Panc1 (cell line): ENCODE measurements at regions not wholly inside any gene's neighbourhood (a gene's known extent, or its start where the extent isn't known, plus 50 kb on each side); places are given as distances from the start of the nearest gene placed in this dataset.

Source experiments
- ATAC-seq: fragments of 200-7000 bp; cut with Tn5 transposase; 2 replicates; pipeline ENCODE4 v1.9.1; 2020; ENCODE audit warnings: mild to moderate bottlenecking, moderate library complexity
- BruUV-seq: library from RNA; stranded (reverse); fragments of 400-500 nt; replicated peaks from 2 replicates; lab custom pipeline; 2021; lab: Mats Ljungman, UMichigan
- CTCF ChIA-PET: fragments of 300-600 bp; sonication (Branson Sonifier 250); formaldehyde crosslinking; loops from one replicate; lab custom pipeline; 2022; ENCODE audit warnings: antibody characterized with exemption; lab: Charles Lee
- POLR2A ChIA-PET: fragments of 300-600 bp; sonication (Branson Sonifier 250); formaldehyde crosslinking; loops from one replicate; lab custom pipeline; 2022; ENCODE audit warnings: antibody characterized with exemption; lab: Charles Lee
- DNase-seq: peaks from one replicate; pipeline ENCODE4 v3.0.0-alpha.2; 2010; ENCODE audit warnings: low read depth, low spot score
- H3K27ac ChIP-seq: 2 replicates; pipeline ENCODE4 v1.5.1; 2011; ENCODE audit warnings: mild to moderate bottlenecking, low read length, inconsistent platforms
- H3K27me3 ChIP-seq: fragments of 200-500 bp; sonication (Bioruptor generic); 2 replicates; pipeline ENCODE4 v1.6.0; 2014; ENCODE audit warnings: low read length, inconsistent platforms; ENCODE audit not compliant: control insufficient read depth, insufficient read depth
- H3K36me3 ChIP-seq: fragments of 200-500 bp; sonication (Bioruptor generic); 2 replicates; pipeline ENCODE4 v1.5.1; 2014; ENCODE audit warnings: inconsistent platforms, mild to moderate bottlenecking, low read length, moderate library complexity; ENCODE audit not compliant: control insufficient read depth, insufficient read depth
- H3K4me1 ChIP-seq: 2 replicates; pipeline ENCODE4 v1.5.1; 2011; ENCODE audit warnings: inconsistent platforms, mild to moderate bottlenecking, low read length, moderate library complexity; ENCODE audit not compliant: control insufficient read depth, insufficient read depth
- H3K4me3 ChIP-seq, 2 experiments: 2 replicates each; pipeline ENCODE4 v1.5.1; 2011 to 2012; ENCODE audit warnings: low read depth in 2 of 2, low read length in 2 of 2, mild to moderate bottlenecking in 2 of 2, inconsistent platforms in 1 of 2, moderate library complexity in 1 of 2
- H3K9me3 ChIP-seq: fragments of 200-500 bp; sonication (Bioruptor generic); 2 replicates; pipeline ENCODE4 v1.5.1; 2014; ENCODE audit warnings: low read depth, mild to moderate bottlenecking, inconsistent platforms, low read length, moderate library complexity; ENCODE audit not compliant: control insufficient read depth, insufficient read depth
- POLR2AphosphoS5 ChIP-seq: IDR thresholded peaks from 2 replicates; pipeline ENCODE4 v1.6.1; 2012; ENCODE audit warnings: mild to moderate bottlenecking, low read depth, low read length, moderate library complexity
- SIN3A ChIP-seq: IDR thresholded peaks from 2 replicates; pipeline ENCODE4 v1.6.1; 2012; ENCODE audit warnings: low read depth, mild to moderate bottlenecking, low read length, moderate library complexity, borderline replicate concordance; ENCODE audit not compliant: insufficient read depth
- TCF7L2 ChIP-seq: IDR thresholded peaks from 2 replicates; pipeline ENCODE4 v1.6.1; 2011; ENCODE audit warnings: mild to moderate bottlenecking, low read depth, low read length, inconsistent platforms
- in situ Hi-C: cut with HindIII; loops from 2 replicates; pipeline ENCODE4 v1.10.0; 2016; ENCODE audit warnings: low sequenced_read_pairs, low pct_unique_long_range_greater_than_20kb
- intact Hi-C: fragments of 100-400 bp; cut with micrococcal nuclease; formaldehyde crosslinking; loops from one replicate; pipeline ENCODE4 v1.10.0; 2022; ENCODE audit not compliant: unreplicated experiment
- TF ChIP-seq, protein P1 (sequence below): fragments of 450-650 bp; IDR thresholded peaks from 2 replicates; pipeline ENCODE4 v1.5.1; 2017; ENCODE audit warnings: mild to moderate bottlenecking
- TF ChIP-seq, protein P2 (sequence below), 2 experiments: IDR thresholded peaks; 2 replicates each; pipeline ENCODE4 v1.6.1; 2011 to 2012; ENCODE audit warnings: low read depth in 2 of 2, control low read depth in 1 of 2, low read length in 1 of 2, mild to moderate bottlenecking in 1 of 2, moderate library complexity in 1 of 2; ENCODE audit not compliant: insufficient read depth in 1 of 2

DNA sequence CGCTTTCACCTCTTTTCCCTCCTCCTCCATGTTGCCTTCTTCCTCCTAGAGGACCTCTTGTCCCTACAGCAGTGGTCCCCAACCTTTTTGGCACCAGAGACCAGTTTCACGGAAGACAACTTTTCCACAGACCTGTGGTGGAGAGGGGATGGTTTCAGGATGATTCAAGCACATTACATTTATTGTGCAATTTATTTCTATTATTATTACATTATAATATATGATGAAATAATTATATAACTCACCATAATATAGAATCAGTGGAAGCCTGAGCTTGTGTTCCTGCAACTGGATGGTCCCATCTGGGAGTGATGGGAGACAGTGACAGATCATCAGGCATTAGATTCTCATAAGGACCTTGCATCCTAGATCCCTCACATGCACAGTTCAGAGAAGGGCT lies 152.2 kb upstream of the NCKAP5 start:
- intact Hi-C loops: no loop called here
- no TSS peak for BruUV-seq
- CTCF ChIA-PET: no interaction called here
- no peak overlapping the region for H3K4me3 ChIP-seq
- no peaks in the 10 kb centered on the region for H3K4me1 ChIP-seq
- H3K27ac ChIP-seq: no peak overlapping the region
- H3K36me3 ChIP-seq: no peaks in the 10 kb centered on the region
- POLR2A ChIA-PET: no interaction called here
- in situ Hi-C loops: no loop called here
- H3K9me3 ChIP-seq: no peaks in the 10 kb centered on the region
- no peak for ATAC-seq
- no peak for TF ChIP-seq POLR2AphosphoS5
- TF ChIP-seq, protein P1, sequence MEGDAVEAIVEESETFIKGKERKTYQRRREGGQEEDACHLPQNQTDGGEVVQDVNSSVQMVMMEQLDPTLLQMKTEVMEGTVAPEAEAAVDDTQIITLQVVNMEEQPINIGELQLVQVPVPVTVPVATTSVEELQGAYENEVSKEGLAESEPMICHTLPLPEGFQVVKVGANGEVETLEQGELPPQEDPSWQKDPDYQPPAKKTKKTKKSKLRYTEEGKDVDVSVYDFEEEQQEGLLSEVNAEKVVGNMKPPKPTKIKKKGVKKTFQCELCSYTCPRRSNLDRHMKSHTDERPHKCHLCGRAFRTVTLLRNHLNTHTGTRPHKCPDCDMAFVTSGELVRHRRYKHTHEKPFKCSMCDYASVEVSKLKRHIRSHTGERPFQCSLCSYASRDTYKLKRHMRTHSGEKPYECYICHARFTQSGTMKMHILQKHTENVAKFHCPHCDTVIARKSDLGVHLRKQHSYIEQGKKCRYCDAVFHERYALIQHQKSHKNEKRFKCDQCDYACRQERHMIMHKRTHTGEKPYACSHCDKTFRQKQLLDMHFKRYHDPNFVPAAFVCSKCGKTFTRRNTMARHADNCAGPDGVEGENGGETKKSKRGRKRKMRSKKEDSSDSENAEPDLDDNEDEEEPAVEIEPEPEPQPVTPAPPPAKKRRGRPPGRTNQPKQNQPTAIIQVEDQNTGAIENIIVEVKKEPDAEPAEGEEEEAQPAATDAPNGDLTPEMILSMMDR: no peak
- no peak for TF ChIP-seq SIN3A
- TF ChIP-seq TCF7L2: no peak
- TF ChIP-seq, protein P2, sequence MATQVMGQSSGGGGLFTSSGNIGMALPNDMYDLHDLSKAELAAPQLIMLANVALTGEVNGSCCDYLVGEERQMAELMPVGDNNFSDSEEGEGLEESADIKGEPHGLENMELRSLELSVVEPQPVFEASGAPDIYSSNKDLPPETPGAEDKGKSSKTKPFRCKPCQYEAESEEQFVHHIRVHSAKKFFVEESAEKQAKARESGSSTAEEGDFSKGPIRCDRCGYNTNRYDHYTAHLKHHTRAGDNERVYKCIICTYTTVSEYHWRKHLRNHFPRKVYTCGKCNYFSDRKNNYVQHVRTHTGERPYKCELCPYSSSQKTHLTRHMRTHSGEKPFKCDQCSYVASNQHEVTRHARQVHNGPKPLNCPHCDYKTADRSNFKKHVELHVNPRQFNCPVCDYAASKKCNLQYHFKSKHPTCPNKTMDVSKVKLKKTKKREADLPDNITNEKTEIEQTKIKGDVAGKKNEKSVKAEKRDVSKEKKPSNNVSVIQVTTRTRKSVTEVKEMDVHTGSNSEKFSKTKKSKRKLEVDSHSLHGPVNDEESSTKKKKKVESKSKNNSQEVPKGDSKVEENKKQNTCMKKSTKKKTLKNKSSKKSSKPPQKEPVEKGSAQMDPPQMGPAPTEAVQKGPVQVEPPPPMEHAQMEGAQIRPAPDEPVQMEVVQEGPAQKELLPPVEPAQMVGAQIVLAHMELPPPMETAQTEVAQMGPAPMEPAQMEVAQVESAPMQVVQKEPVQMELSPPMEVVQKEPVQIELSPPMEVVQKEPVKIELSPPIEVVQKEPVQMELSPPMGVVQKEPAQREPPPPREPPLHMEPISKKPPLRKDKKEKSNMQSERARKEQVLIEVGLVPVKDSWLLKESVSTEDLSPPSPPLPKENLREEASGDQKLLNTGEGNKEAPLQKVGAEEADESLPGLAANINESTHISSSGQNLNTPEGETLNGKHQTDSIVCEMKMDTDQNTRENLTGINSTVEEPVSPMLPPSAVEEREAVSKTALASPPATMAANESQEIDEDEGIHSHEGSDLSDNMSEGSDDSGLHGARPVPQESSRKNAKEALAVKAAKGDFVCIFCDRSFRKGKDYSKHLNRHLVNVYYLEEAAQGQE (IDR thresholded peaks at IDR 0.05; ENCODE audit: insufficient read depth in 1 of 2, low read depth in 2 of 2, low read length in 1 of 2): no peak
- DNase-seq: no peak
- H3K27me3 ChIP-seq: no peaks in the 10 kb centered on the region

DNA sequence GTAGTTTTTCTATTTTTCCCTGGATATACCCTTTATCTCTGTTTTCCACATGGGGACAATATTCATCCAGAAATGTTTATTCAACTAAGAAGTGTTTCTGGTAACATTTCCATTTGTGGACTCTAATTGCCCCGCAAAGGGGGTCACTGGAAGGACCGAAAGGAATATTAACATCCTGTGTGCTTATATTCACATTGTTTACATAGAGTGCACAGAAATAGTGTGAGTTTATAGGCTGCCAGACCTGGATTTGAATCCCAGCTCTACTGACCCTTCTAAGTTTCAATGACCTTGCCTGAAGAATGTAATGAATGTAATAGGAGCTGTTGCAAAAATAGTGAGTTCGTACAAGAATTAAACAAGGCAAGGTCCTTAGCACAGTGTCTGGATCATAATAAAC lies 152.9 kb upstream of the NCKAP5 start:
- Histone ChIP-seq H3K9me3 (no peaks in the 10 kb centered on the region), H3K27me3 (no peaks in the 10 kb centered on the region), H3K36me3 (no peaks in the 10 kb centered on the region), H3K27ac (no peak overlapping the region), H3K4me3 (no peak overlapping the region), H3K4me1 (no peaks in the 10 kb centered on the region)
- ChIA-PET CTCF (no interaction called here), POLR2A (no interaction called here)
- ATAC-seq (no peak), DNase-seq (no peak)
- TF ChIP-seq TCF7L2: no peak
- no peak for TF ChIP-seq POLR2AphosphoS5
- intact Hi-C loops (no loop called here), in situ Hi-C loops (no loop called here)
- no TSS peak for BruUV-seq

DNA sequence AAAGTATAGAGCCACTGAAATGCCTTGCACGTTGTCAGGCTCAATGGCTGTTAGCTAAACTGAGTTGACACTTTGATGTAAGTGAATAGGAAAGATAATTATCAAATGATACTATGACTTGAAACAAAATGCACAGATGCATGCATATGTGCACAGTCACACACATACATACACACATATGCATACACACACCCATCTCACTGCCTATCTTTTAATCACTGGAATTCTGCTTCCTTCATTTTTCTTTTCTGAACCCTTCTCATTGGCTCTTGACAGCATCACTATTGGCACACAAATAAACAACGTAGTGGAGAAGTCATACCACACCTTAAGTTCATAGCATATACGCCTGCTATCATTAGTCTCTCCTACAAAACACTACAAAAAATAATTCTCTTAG lies 154.9 kb upstream of the NCKAP5 start:
- in situ Hi-C loops (no loop called here), intact Hi-C loops (no loop called here)
- Histone ChIP-seq H3K27ac (no peak overlapping the region), H3K4me3 (no peak overlapping the region), H3K27me3 (no peaks in the 10 kb centered on the region), H3K4me1 (no peaks in the 10 kb centered on the region), H3K36me3 (no peaks in the 10 kb centered on the region), H3K9me3 (no peaks in the 10 kb centered on the region)
- ATAC-seq: no peak
- BruUV-seq: no TSS peak
- ChIA-PET POLR2A (no interaction called here), CTCF (no interaction called here)
- no peak for DNase-seq
- TF ChIP-seq SIN3A (no peak), POLR2AphosphoS5 (no peak), TCF7L2 (no peak)
- TF ChIP-seq, protein P1: no peak
- TF ChIP-seq, protein P2 (IDR thresholded peaks at IDR 0.05; ENCODE audit: insufficient read depth in 1 of 2, low read depth in 2 of 2, low read length in 1 of 2): no peak
